Panc1 (cell line): ENCODE measurements at regions not wholly inside any gene's neighbourhood (a gene's known extent, or its start where the extent isn't known, plus 50 kb on each side); places are given as distances from the start of the nearest gene placed in this dataset.

Source experiments
- ATAC-seq: fragments of 200-7000 bp; cut with Tn5 transposase; 2 replicates; pipeline ENCODE4 v1.9.1; 2020; ENCODE audit warnings: mild to moderate bottlenecking, moderate library complexity
- BruUV-seq: library from RNA; stranded (reverse); fragments of 400-500 nt; replicated peaks from 2 replicates; lab custom pipeline; 2021; lab: Mats Ljungman, UMichigan
- CTCF ChIA-PET: fragments of 300-600 bp; sonication (Branson Sonifier 250); formaldehyde crosslinking; loops from one replicate; lab custom pipeline; 2022; ENCODE audit warnings: antibody characterized with exemption; lab: Charles Lee
- POLR2A ChIA-PET: fragments of 300-600 bp; sonication (Branson Sonifier 250); formaldehyde crosslinking; loops from one replicate; lab custom pipeline; 2022; ENCODE audit warnings: antibody characterized with exemption; lab: Charles Lee
- DNase-seq: peaks from one replicate; pipeline ENCODE4 v3.0.0-alpha.2; 2010; ENCODE audit warnings: low read depth, low spot score
- H3K27ac ChIP-seq: 2 replicates; pipeline ENCODE4 v1.5.1; 2011; ENCODE audit warnings: mild to moderate bottlenecking, low read length, inconsistent platforms
- H3K27me3 ChIP-seq: fragments of 200-500 bp; sonication (Bioruptor generic); 2 replicates; pipeline ENCODE4 v1.6.0; 2014; ENCODE audit warnings: low read length, inconsistent platforms; ENCODE audit not compliant: control insufficient read depth, insufficient read depth
- H3K36me3 ChIP-seq: fragments of 200-500 bp; sonication (Bioruptor generic); 2 replicates; pipeline ENCODE4 v1.5.1; 2014; ENCODE audit warnings: inconsistent platforms, mild to moderate bottlenecking, low read length, moderate library complexity; ENCODE audit not compliant: control insufficient read depth, insufficient read depth
- H3K4me1 ChIP-seq: 2 replicates; pipeline ENCODE4 v1.5.1; 2011; ENCODE audit warnings: inconsistent platforms, mild to moderate bottlenecking, low read length, moderate library complexity; ENCODE audit not compliant: control insufficient read depth, insufficient read depth
- H3K4me3 ChIP-seq, 2 experiments: 2 replicates each; pipeline ENCODE4 v1.5.1; 2011 to 2012; ENCODE audit warnings: low read depth in 2 of 2, low read length in 2 of 2, mild to moderate bottlenecking in 2 of 2, inconsistent platforms in 1 of 2, moderate library complexity in 1 of 2
- H3K9me3 ChIP-seq: fragments of 200-500 bp; sonication (Bioruptor generic); 2 replicates; pipeline ENCODE4 v1.5.1; 2014; ENCODE audit warnings: low read depth, mild to moderate bottlenecking, inconsistent platforms, low read length, moderate library complexity; ENCODE audit not compliant: control insufficient read depth, insufficient read depth
- POLR2AphosphoS5 ChIP-seq: IDR thresholded peaks from 2 replicates; pipeline ENCODE4 v1.6.1; 2012; ENCODE audit warnings: mild to moderate bottlenecking, low read depth, low read length, moderate library complexity
- SIN3A ChIP-seq: IDR thresholded peaks from 2 replicates; pipeline ENCODE4 v1.6.1; 2012; ENCODE audit warnings: low read depth, mild to moderate bottlenecking, low read length, moderate library complexity, borderline replicate concordance; ENCODE audit not compliant: insufficient read depth
- TCF7L2 ChIP-seq: IDR thresholded peaks from 2 replicates; pipeline ENCODE4 v1.6.1; 2011; ENCODE audit warnings: mild to moderate bottlenecking, low read depth, low read length, inconsistent platforms
- in situ Hi-C: cut with HindIII; loops from 2 replicates; pipeline ENCODE4 v1.10.0; 2016; ENCODE audit warnings: low sequenced_read_pairs, low pct_unique_long_range_greater_than_20kb
- intact Hi-C: fragments of 100-400 bp; cut with micrococcal nuclease; formaldehyde crosslinking; loops from one replicate; pipeline ENCODE4 v1.10.0; 2022; ENCODE audit not compliant: unreplicated experiment
- TF ChIP-seq, protein P1 (sequence below): fragments of 450-650 bp; IDR thresholded peaks from 2 replicates; pipeline ENCODE4 v1.5.1; 2017; ENCODE audit warnings: mild to moderate bottlenecking
- TF ChIP-seq, protein P2 (sequence below), 2 experiments: IDR thresholded peaks; 2 replicates each; pipeline ENCODE4 v1.6.1; 2011 to 2012; ENCODE audit warnings: low read depth in 2 of 2, control low read depth in 1 of 2, low read length in 1 of 2, mild to moderate bottlenecking in 1 of 2, moderate library complexity in 1 of 2; ENCODE audit not compliant: insufficient read depth in 1 of 2

DNA sequence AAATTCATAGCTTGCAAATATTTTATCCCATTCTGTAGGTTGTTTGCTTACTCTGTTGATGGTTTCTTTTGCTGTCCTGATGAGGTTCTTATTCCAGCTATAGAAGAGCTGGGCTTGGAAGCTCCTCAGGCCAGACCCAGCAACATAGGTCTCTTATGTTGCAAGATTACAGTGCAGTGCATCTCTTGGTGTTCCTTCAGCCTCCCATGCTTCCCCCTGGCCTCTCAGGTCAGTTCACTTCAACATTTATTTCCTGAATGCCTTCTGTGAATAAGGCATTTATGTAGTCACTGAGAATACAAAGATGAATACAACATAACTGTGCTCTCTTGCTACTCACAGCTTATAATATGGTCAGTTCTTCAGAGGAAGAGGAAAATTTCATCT, 179.0 kb upstream of the SLC39A10 start:
- ChIA-PET CTCF (no interaction called here), POLR2A (no interaction called here)
- intact Hi-C loops (no loop called here), in situ Hi-C loops (no loop called here)
- Histone ChIP-seq H3K4me1 (no peaks in the 10 kb centered on the region), H3K27ac (no peak overlapping the region), H3K27me3 (no peaks in the 10 kb centered on the region), H3K36me3 (no peaks in the 10 kb centered on the region), H3K9me3 (no peaks in the 10 kb centered on the region), H3K4me3 (no peak overlapping the region)
- ATAC-seq: no peak
- DNase-seq: no peak
- no TSS peak for BruUV-seq
- TF ChIP-seq POLR2AphosphoS5 (no peak), SIN3A (no peak), TCF7L2 (no peak)
- TF ChIP-seq, protein P1, sequence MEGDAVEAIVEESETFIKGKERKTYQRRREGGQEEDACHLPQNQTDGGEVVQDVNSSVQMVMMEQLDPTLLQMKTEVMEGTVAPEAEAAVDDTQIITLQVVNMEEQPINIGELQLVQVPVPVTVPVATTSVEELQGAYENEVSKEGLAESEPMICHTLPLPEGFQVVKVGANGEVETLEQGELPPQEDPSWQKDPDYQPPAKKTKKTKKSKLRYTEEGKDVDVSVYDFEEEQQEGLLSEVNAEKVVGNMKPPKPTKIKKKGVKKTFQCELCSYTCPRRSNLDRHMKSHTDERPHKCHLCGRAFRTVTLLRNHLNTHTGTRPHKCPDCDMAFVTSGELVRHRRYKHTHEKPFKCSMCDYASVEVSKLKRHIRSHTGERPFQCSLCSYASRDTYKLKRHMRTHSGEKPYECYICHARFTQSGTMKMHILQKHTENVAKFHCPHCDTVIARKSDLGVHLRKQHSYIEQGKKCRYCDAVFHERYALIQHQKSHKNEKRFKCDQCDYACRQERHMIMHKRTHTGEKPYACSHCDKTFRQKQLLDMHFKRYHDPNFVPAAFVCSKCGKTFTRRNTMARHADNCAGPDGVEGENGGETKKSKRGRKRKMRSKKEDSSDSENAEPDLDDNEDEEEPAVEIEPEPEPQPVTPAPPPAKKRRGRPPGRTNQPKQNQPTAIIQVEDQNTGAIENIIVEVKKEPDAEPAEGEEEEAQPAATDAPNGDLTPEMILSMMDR: no peak
- TF ChIP-seq, protein P2, sequence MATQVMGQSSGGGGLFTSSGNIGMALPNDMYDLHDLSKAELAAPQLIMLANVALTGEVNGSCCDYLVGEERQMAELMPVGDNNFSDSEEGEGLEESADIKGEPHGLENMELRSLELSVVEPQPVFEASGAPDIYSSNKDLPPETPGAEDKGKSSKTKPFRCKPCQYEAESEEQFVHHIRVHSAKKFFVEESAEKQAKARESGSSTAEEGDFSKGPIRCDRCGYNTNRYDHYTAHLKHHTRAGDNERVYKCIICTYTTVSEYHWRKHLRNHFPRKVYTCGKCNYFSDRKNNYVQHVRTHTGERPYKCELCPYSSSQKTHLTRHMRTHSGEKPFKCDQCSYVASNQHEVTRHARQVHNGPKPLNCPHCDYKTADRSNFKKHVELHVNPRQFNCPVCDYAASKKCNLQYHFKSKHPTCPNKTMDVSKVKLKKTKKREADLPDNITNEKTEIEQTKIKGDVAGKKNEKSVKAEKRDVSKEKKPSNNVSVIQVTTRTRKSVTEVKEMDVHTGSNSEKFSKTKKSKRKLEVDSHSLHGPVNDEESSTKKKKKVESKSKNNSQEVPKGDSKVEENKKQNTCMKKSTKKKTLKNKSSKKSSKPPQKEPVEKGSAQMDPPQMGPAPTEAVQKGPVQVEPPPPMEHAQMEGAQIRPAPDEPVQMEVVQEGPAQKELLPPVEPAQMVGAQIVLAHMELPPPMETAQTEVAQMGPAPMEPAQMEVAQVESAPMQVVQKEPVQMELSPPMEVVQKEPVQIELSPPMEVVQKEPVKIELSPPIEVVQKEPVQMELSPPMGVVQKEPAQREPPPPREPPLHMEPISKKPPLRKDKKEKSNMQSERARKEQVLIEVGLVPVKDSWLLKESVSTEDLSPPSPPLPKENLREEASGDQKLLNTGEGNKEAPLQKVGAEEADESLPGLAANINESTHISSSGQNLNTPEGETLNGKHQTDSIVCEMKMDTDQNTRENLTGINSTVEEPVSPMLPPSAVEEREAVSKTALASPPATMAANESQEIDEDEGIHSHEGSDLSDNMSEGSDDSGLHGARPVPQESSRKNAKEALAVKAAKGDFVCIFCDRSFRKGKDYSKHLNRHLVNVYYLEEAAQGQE (IDR thresholded peaks at IDR 0.05; ENCODE audit: insufficient read depth in 1 of 2, low read depth in 2 of 2, low read length in 1 of 2): no peak

DNA sequence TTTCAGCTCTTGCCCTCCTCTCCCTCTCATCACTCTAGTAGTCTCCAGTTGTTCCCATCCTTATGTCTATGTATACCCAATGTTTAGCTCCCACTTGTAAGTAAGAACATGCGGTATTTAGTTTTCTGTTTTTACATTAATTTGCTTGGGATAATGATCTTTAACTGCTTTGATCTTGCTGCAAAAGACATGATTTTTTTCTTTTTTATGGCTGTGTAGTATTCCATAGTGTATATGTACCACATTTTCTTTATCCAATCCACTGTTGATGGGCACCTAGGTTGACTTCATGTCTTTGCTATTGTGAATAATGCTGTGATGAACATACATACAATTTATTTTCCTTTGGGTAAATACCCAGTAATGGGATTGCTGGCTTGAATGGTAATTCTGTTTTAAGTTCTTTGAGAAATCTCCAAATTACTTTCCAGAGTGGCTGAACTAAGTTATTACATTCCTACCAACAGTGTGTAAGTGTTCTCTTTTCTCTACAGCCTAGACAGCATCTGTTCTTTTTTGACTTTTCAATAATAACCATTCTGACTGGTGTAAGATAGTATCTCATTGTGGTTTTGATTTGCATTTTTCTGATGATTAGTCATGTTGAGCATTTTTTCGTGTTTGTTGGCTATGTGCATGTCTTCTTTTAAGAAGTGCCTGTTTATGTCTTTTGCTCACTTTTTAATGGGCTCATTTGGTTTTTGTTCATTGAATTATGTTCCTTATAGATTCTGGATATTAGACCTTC, 179.6 kb upstream of the SLC39A10 start:
- no peaks in the 10 kb centered on the region for H3K27me3 ChIP-seq
- H3K36me3 ChIP-seq: no peaks in the 10 kb centered on the region
- DNase-seq (no peak), ATAC-seq (no peak)
- POLR2A ChIA-PET: no interaction called here
- no TSS peak for BruUV-seq
- in situ Hi-C loops: no loop called here
- H3K9me3 ChIP-seq: no peaks in the 10 kb centered on the region
- H3K4me3 ChIP-seq: no peak overlapping the region
- intact Hi-C loops: no loop called here
- no peak overlapping the region for H3K27ac ChIP-seq
- CTCF ChIA-PET: no interaction called here
- TF ChIP-seq, protein P2 (IDR thresholded peaks at IDR 0.05; ENCODE audit: insufficient read depth in 1 of 2, low read depth in 2 of 2, low read length in 1 of 2): no peak
- TF ChIP-seq, protein P1: no peak
- TF ChIP-seq SIN3A (no peak), TCF7L2 (no peak), POLR2AphosphoS5 (no peak)
- H3K4me1 ChIP-seq: no peaks in the 10 kb centered on the region
